IPS-15b (cell line): ENCODE measurements at regions not wholly inside any gene's neighbourhood (a gene's known extent, or its start where the extent isn't known, plus 50 kb on each side); places are given as distances from the start of the nearest gene placed in this dataset.

ENCODE experiments used
- H3K27me3 ChIP-seq: one replicate; pipeline ENCODE4 v1.6.1; 2013; ENCODE audit warnings: low read length; ENCODE audit not compliant: control insufficient read depth, insufficient read depth
- H3K36me3 ChIP-seq: one replicate; pipeline ENCODE4 v1.6.1; 2013; ENCODE audit warnings: low read length; ENCODE audit not compliant: control insufficient read depth, insufficient read depth
- H3K4me1 ChIP-seq: one replicate; pipeline ENCODE4 v1.6.1; 2013; ENCODE audit warnings: mild to moderate bottlenecking, low read length; ENCODE audit not compliant: control insufficient read depth, insufficient read depth
- H3K4me3 ChIP-seq: one replicate; pipeline ENCODE4 v1.5.1; 2013; ENCODE audit warnings: low read depth, low read length
- H3K9ac ChIP-seq: one replicate; pipeline ENCODE4 v1.6.1; 2013; ENCODE audit warnings: low read depth, mild to moderate bottlenecking, low read length
- H3K9me3 ChIP-seq: one replicate; pipeline ENCODE4 v1.6.1; 2013; ENCODE audit warnings: mild to moderate bottlenecking, low read length; ENCODE audit not compliant: control insufficient read depth, insufficient read depth

DNA sequence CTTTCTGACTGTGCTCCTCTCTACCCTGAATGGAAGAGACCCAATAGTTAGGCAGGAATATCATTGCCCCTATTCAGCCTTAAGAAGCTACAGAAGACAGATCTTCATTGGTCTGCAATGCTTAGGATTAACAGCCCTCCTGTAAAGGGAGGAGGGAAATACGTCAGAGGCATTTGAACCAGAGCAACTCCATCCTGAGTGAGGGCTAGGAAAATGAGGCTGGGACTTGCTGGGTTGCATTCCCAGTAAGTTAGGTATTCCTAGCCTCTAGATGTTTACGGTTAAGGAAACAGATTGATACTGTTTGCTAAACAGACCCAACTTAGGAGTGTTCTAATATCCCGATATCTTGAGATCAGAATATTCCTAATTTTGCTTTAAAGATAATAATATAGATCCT, 63.5 kb downstream of the PCDH18 start:
- Histone ChIP-seq H3K9me3 (no peaks in the 10 kb centered on the region), H3K27me3 (no peaks in the 10 kb centered on the region), H3K36me3 (no peaks in the 10 kb centered on the region), H3K4me1 (no peaks in the 10 kb centered on the region), H3K9ac (no peak overlapping the region), H3K4me3 (no peak overlapping the region)

DNA sequence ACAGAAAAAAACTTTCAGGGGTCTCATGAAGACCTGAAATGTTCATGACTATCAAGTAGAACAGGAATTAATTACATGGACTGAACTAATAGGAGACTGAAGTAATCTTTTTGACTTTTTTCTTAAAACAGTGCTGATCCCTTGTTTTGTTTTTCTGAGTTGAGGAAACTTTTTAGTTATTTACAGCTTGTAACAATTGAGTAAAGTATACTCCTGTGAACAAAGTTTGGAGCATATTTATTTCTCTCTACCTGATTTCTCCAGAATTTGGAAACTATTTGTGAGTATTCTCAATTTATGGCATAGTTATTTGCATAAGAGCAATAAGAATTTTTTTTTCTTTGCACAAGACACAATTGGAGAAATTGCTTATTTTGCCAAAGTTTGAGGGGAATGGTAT, 64.8 kb downstream of the PCDH18 start:
- no peak overlapping the region for H3K9ac ChIP-seq
- H3K36me3 ChIP-seq = no peaks in the 10 kb centered on the region
- no peak overlapping the region for H3K4me3 ChIP-seq
- H3K4me1 ChIP-seq = no peaks in the 10 kb centered on the region
- H3K9me3 ChIP-seq = no peaks in the 10 kb centered on the region
- H3K27me3 ChIP-seq = no peaks in the 10 kb centered on the region

GRCh38 chr4:137463377-137464003, 68.8 kb downstream of the PCDH18 start:
- H3K9ac ChIP-seq = no peak overlapping the region
- H3K4me3 ChIP-seq = no peak overlapping the region
- no peaks in the 10 kb centered on the region for H3K36me3 ChIP-seq
- no peaks in the 10 kb centered on the region for H3K9me3 ChIP-seq
- peaks cover 7% of the 10 kb centered on the region for H3K4me1 ChIP-seq
- H3K27me3 ChIP-seq = no peaks in the 10 kb centered on the region

- H3K27me3 ChIP-seq = no peaks in the 10 kb centered on the region
- H3K4me1 ChIP-seq = peaks cover 14% of the 10 kb centered on the region
- no peaks in the 10 kb centered on the region for H3K36me3 ChIP-seq
- H3K9ac ChIP-seq = no peak overlapping the region
- no peaks in the 10 kb centered on the region for H3K9me3 ChIP-seq
- no peak overlapping the region for H3K4me3 ChIP-seq
Measured at GRCh38 chr4:137455647-137456321, 76.5 kb downstream of the PCDH18 start.

DNA sequence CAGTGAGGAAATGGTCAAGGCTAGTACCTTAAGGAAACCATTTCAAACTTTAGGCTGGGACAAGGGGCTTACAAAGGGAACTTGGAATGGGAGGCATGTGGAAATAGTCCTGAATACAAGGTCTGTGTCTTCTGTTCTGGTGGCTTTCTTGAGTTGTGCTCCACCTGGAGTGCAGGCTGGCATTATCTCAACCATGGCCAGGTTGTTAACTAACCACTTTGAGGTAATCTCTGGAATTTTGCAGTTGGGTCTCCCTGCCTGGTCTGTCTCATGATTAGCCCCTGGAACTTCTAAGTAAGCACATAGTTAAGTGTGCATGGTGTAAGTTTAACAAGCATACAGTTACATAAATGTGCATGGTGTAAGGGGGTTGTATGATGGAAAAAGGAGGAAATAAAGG, 77.5 kb downstream of the PCDH18 start:
- no peaks in the 10 kb centered on the region for H3K9me3 ChIP-seq
- no peaks in the 10 kb centered on the region for H3K36me3 ChIP-seq
- no peaks in the 10 kb centered on the region for H3K27me3 ChIP-seq
- peaks cover 22% of the 10 kb centered on the region for H3K4me1 ChIP-seq
- H3K9ac ChIP-seq = no peak overlapping the region
- no peak overlapping the region for H3K4me3 ChIP-seq

DNA sequence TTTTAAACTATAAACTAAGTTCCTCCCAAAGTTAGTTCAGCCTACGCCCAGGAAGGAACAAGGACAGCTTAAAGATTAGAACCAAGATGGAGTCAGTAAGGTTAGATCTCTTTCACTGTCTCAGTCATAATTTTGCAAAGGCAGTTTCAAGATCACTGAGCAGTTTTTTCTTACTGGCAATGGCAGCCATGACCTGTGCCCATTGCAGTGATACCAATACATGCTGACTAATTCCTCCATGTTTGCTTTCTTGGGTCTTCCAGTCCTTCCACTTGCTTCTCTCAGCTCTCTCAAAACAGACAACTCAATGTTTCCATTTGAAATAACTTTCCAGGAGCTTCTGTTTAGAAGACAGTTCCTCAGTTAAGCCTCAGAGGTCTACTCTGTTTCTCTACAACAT, 79.5 kb downstream of the PCDH18 start:
- Histone ChIP-seq H3K36me3 (no peaks in the 10 kb centered on the region), H3K4me1 (peaks cover 22% of the 10 kb centered on the region), H3K27me3 (no peaks in the 10 kb centered on the region), H3K4me3 (no peak overlapping the region), H3K9me3 (no peaks in the 10 kb centered on the region), H3K9ac (no peak overlapping the region)

- no peak overlapping the region for H3K4me3 ChIP-seq
- H3K27me3 ChIP-seq = no peaks in the 10 kb centered on the region
- H3K4me1 ChIP-seq = peaks cover 22% of the 10 kb centered on the region
- H3K9me3 ChIP-seq = no peaks in the 10 kb centered on the region
- H3K36me3 ChIP-seq = no peaks in the 10 kb centered on the region
- H3K9ac ChIP-seq = no peak overlapping the region
Measured at GRCh38 chr4:137451172-137451825, 81.0 kb downstream of the PCDH18 start.

GRCh38 chr4:137448402-137448801, 83.9 kb downstream of the PCDH18 start:
- Histone ChIP-seq H3K27me3 (no peaks in the 10 kb centered on the region), H3K9me3 (no peaks in the 10 kb centered on the region), H3K36me3 (no peaks in the 10 kb centered on the region), H3K9ac (no peak overlapping the region), H3K4me1 (peaks cover 17% of the 10 kb centered on the region), H3K4me3 (no peak overlapping the region)

- Histone ChIP-seq H3K9ac (no peak overlapping the region), H3K9me3 (no peaks in the 10 kb centered on the region), H3K4me3 (no peak overlapping the region), H3K4me1 (peaks cover 11% of the 10 kb centered on the region), H3K27me3 (no peaks in the 10 kb centered on the region), H3K36me3 (no peaks in the 10 kb centered on the region)
Measured at GRCh38 chr4:137446071-137446470, 86.2 kb downstream of the PCDH18 start.

- Histone ChIP-seq H3K27me3 (no peaks in the 10 kb centered on the region), H3K4me3 (no peak overlapping the region), H3K4me1 (no peaks in the 10 kb centered on the region), H3K36me3 (no peaks in the 10 kb centered on the region), H3K9me3 (no peaks in the 10 kb centered on the region), H3K9ac (no peak overlapping the region)
Measured at GRCh38 chr4:137443031-137443800, 89.1 kb downstream of the PCDH18 start.

GRCh38 chr4:137432446-137433311, 99.6 kb downstream of the PCDH18 start:
- H3K9ac ChIP-seq = no peak overlapping the region
- H3K9me3 ChIP-seq = no peaks in the 10 kb centered on the region
- no peaks in the 10 kb centered on the region for H3K27me3 ChIP-seq
- no peaks in the 10 kb centered on the region for H3K4me1 ChIP-seq
- no peaks in the 10 kb centered on the region for H3K36me3 ChIP-seq
- H3K4me3 ChIP-seq = no peak overlapping the region
